GM13976 (cell line): ENCODE measurements at regions not wholly inside any gene's neighbourhood (a gene's known extent, or its start where the extent isn't known, plus 50 kb on each side); places are given as distances from the start of the nearest gene placed in this dataset.
"Not testable (repeated sequence)": the region's sequence is repeated elsewhere in the genome, so short reads cannot be mapped to it uniquely, and the experiment has no call there.

Experiments used
- DNase-seq: peaks from one replicate; pipeline ENCODE4 v3.0.0; 2012; ENCODE audit warnings: low spot score
- in situ Hi-C: fragments of 300-500 bp; cut with MboI; formaldehyde crosslinking; loops from one replicate; pipeline ENCODE4 v1.12.0; 2022; ENCODE audit warnings: low sequenced_read_pairs, mixed read lengths, inconsistent platforms; ENCODE audit not compliant: unreplicated experiment
- TF ChIP-seq, protein P1 (sequence below): IDR thresholded peaks from 2 replicates; pipeline ENCODE4 v1.5.1; 2012; ENCODE audit warnings: borderline replicate concordance, mild to moderate bottlenecking; ENCODE audit not compliant: insufficient read depth; ENCODE audit errors: extremely low read depth, missing control alignments, control extremely low read depth

DNA sequence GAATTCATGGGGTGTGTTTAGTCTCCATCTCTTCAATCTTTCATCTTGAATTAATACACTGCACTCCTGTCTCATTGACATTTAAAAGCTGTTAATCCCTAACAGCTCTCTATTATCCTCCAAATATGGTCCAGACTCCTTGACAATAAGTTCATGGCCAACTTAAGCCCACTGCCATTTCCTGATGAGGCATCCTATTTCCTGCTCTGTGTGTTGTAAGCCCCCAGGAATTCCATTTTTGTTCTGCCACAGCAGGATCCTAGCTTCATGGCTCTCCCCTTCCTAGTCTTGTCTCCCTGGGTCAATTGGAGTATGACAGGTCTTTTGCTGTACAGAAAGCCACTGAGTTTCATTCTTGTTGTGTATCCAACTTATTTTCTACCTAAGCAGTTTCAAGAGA, 218.8 kb downstream of the OTUD1 start:
- TF ChIP-seq, protein P1, sequence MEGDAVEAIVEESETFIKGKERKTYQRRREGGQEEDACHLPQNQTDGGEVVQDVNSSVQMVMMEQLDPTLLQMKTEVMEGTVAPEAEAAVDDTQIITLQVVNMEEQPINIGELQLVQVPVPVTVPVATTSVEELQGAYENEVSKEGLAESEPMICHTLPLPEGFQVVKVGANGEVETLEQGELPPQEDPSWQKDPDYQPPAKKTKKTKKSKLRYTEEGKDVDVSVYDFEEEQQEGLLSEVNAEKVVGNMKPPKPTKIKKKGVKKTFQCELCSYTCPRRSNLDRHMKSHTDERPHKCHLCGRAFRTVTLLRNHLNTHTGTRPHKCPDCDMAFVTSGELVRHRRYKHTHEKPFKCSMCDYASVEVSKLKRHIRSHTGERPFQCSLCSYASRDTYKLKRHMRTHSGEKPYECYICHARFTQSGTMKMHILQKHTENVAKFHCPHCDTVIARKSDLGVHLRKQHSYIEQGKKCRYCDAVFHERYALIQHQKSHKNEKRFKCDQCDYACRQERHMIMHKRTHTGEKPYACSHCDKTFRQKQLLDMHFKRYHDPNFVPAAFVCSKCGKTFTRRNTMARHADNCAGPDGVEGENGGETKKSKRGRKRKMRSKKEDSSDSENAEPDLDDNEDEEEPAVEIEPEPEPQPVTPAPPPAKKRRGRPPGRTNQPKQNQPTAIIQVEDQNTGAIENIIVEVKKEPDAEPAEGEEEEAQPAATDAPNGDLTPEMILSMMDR, result no peak
- in situ Hi-C loops, result no loop called here
- DNase-seq, result no peak

DNA sequence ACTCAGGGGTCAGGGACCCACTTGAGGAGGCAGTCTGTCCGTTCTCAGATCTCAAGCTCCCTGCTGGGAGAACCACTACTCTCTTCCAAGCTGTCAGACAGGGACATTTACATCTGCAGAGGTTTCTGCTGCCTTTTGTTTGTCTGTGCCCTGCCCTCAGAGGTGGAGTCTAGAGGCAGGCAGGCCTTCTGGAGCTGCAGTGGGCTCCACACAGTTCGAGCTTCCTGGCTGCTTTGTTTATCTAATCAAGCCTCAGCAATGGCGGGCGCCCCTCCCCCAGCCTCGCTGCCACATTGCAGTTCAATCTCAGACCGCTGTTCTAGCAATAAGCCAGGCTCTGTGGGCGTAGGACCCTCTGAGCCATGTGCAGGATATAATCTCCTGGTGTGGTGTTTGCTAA, 233.0 kb downstream of the OTUD1 start:
- DNase-seq, in situ Hi-C loops: not testable (repeated sequence)

DNA sequence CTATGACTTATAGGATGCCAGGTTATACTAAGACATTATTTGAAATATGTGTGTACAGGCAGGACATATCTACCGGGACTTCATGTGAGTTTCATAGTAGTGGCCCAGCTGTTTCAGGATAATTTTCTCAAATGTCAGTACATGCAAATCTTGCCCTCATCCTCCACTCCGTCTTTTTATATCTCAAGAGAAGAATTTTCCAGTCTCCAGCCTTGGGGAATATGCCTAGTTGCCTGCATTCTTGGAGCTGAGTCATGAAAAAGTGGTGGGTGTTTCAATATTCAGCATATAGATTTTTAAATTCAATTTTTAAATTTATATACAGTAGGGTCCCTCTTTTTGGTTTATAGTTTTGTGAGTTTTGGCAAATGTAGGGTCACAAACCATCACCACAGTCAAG, 236.7 kb downstream of the OTUD1 start:
- DNase-seq, result no peak
- in situ Hi-C loops, result loop anchor here (25.0 kb wide), 1 partner anchor 363 kb away; no protein-coding TSS in a partner anchor
- TF ChIP-seq, protein P1, result no peak

DNA sequence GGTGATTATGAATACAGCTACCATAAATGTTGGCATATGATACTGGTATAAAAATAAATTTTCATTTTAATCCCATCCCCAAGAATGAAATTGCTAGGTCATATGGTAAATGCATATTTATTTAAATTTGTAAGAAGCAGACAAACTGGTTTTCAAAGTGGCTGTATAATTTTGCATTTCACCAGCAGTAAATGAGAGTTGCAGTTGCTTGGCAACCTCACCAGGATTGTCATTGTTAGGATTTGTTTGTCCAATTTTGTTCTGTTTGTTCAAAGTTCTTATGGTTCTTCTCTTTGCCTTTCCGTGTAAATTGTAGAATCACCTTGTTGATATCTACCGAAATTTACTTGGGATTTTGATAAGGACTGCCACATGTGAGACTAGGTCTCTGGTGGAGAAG, 237.4 kb downstream of the OTUD1 start:
- in situ Hi-C loops, result loop anchor here (25.0 kb wide), 1 partner anchor 364 kb away; no protein-coding TSS in a partner anchor
- TF ChIP-seq, protein P1, result no peak
- DNase-seq, result no peak

DNA sequence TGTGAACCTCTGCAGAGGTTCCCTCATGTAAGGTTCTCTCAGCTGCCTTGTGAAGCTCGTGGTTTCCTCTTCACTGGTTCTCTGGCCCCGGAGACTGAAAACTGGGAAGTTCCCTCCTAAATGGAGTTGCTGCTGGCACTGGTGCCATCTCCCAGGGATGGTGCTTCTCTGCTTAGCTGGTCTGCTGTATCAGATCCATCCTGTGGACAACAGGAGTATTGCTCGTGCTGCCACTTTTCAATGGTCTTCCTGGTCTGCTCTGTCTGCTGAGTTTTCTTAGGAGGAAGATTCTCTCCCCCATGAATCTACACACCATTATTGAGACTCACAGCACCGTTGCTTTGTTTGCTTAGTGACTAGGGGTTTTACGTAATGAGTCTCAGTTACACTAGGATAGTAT, 247.8 kb downstream of the OTUD1 start:
- TF ChIP-seq, protein P1, result no peak
- no peak for DNase-seq
- in situ Hi-C loops, result loop anchor here (25.0 kb wide), 1 partner anchor 374 kb away; no protein-coding TSS in a partner anchor

DNA sequence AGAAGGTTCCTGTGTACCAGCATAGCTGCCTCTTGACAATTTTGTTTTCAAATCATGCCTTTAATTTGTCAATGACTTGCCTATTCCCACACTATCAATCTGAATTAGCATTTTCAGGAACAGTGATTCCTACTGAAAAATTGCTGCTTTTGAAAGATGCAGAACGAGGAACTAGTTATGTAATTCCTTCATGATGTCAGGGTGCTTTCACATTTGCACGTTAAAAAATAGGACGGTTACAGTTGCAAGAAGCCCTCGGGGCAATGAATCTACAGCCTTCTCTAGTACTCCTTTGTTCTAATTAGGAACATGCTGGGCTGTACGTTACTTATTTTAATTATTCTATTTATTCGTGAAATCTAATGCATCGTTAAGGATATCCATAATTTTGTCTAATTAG, 253.9 kb downstream of the OTUD1 start:
- no peak for DNase-seq
- TF ChIP-seq, protein P1, result no peak
- in situ Hi-C loops, result loop anchor here (25.0 kb wide), 1 partner anchor 380 kb away; no protein-coding TSS in a partner anchor

DNA sequence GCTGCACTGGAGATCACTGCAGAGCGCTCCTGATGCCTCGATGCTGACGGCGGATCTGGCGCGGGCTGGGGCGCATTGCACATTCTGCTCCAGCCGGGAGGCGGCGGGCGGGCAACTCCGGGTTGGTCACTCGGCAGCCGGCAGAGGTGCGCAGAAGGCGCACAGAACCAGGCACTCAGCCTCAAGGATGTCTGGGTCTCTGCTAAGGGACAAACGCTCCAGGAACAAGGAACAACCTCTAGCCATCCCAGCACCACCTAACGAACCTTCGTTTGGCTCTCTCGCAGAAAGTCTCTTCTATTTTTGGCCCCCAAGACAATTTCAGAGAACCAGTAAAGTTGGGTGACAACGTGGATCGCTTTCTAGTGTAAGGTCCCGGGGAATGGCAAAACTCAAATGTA, 254.6 kb downstream of the OTUD1 start:
- TF ChIP-seq, protein P1, result no peak
- peak; percentile 25 for DNase-seq
- in situ Hi-C loops, result loop anchor here (25.0 kb wide), 1 partner anchor 381 kb away; no protein-coding TSS in a partner anchor
